22Rv1 (cell line): ENCODE measurements at regions not wholly inside any gene's neighbourhood (a gene's known extent, or its start where the extent isn't known, plus 50 kb on each side); places are given as distances from the start of the nearest gene placed in this dataset.

Experiments
- H3K27ac ChIP-seq: fragments of 450-650 bp; 2 replicates; pipeline ENCODE4 v1.5.1; 2017
- ZFX ChIP-seq: fragments of 450-650 bp; IDR thresholded peaks from 2 replicates; pipeline ENCODE4 v1.6.1; 2017; ENCODE audit warnings: antibody characterized with exemption, borderline replicate concordance
- TF ChIP-seq, protein P1 (sequence below): fragments of 450-650 bp; IDR thresholded peaks from 2 replicates; pipeline ENCODE4 v1.5.1; 2017; ENCODE audit warnings: mild to moderate bottlenecking

GRCh38 chr5:61974680-61975079 lies 331.3 kb upstream of the KIF2A start:
- no peak overlapping the region for H3K27ac ChIP-seq
- no peak for TF ChIP-seq ZFX
- TF ChIP-seq, protein P1, sequence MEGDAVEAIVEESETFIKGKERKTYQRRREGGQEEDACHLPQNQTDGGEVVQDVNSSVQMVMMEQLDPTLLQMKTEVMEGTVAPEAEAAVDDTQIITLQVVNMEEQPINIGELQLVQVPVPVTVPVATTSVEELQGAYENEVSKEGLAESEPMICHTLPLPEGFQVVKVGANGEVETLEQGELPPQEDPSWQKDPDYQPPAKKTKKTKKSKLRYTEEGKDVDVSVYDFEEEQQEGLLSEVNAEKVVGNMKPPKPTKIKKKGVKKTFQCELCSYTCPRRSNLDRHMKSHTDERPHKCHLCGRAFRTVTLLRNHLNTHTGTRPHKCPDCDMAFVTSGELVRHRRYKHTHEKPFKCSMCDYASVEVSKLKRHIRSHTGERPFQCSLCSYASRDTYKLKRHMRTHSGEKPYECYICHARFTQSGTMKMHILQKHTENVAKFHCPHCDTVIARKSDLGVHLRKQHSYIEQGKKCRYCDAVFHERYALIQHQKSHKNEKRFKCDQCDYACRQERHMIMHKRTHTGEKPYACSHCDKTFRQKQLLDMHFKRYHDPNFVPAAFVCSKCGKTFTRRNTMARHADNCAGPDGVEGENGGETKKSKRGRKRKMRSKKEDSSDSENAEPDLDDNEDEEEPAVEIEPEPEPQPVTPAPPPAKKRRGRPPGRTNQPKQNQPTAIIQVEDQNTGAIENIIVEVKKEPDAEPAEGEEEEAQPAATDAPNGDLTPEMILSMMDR: no peak

- TF ChIP-seq, protein P1: no peak
- no peak for TF ChIP-seq ZFX
- H3K27ac ChIP-seq: no peak overlapping the region
These were observed 324.1 kb upstream of the KIF2A start for GRCh38 chr5:61981886-61982285.

- no peak overlapping the region for H3K27ac ChIP-seq
- TF ChIP-seq, protein P1: no peak
- TF ChIP-seq ZFX: no peak
These were observed 314.6 kb upstream of the KIF2A start for GRCh38 chr5:61991430-61991829.

DNA sequence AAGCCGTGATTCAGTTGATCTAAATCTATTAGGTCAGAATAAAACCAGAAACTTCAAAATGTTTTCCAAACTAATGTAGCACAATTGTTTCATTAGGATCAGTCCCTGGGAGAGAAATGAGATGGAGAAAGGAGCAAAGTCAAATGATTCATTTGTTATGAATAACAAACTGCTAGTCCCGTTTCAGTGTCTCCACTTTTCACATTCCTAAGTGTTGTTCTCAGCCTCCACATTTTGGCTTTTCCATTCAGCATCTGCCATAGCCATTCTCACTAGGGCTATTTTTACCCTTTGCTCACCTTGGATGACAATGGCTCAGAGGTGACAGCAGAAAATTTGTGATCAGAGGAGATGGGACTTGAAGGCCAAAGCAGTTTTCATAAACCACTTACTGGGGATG lies 314.1 kb upstream of the KIF2A start:
- TF ChIP-seq ZFX: no peak
- TF ChIP-seq, protein P1: no peak
- no peak overlapping the region for H3K27ac ChIP-seq

DNA sequence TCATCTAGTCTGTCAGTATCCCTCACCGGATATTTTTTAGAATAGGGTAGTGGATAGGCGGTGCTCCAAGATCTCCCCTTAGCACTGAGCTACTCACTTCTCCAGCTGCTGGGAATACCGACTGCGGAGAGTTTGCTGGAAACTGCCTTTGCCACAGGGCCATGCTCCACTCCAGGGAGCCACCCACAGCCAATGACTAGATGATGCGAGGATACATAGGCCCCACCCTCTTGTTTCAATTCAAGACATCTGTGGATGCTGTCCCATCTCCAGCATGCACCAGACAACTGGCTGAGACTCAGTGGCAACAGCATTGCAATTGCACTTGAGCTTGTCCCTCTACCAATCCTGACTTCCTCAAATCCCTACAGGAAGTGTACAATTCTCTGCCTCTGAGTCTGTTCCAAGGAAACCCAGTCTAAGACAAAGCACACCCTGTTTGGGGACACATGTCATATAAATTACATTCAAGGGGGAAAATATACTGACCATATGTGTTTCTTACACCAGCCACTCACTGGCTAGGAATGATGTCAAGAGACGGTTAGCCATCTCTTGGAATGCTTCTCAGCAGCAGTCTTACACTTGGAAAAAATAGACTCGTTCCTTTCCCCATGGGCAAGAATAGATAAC lies 312.6 kb upstream of the KIF2A start:
- no peak overlapping the region for H3K27ac ChIP-seq
- TF ChIP-seq, protein P1: no peak
- no peak for TF ChIP-seq ZFX

DNA sequence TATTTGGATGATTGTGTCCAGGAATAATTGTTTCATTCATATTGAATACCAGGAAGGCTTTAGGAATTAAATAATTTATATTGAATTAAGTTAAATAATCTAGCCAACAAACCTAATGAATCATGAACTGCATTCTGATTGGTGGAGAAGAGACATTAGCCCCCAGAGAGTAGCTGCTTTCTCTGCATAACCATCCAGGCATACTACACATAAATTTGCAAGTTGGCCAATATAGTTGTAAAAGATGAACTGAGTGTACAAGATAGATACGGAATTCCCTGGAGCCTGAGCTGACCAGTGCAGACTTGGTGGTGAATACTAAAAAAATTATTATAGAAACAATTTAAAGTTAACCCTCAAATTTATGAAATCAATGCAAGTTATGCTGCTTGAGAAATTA lies 311.8 kb upstream of the KIF2A start:
- TF ChIP-seq ZFX: no peak
- TF ChIP-seq, protein P1: no peak
- H3K27ac ChIP-seq: no peak overlapping the region

DNA sequence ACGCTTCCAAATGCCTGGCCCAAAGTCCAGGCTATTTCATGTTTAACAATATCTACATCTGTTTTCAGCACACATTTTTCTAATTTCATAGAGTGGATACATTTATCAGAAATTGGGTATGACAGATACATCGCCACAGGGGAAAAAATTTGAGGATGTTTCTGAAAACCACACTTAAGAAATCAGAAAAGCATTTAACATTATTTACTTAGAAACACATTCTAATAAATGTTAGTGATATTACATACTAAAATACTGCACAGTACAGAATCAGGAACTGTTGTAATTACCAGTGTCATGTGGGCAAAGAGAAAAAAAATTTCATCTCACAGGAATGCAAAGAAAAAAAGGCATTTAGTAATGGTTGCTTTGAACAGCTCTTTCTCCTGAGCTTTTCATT lies 310.5 kb upstream of the KIF2A start:
- TF ChIP-seq ZFX: no peak
- TF ChIP-seq, protein P1: no peak
- H3K27ac ChIP-seq: no peak overlapping the region
